IPS-18c (cell line): ENCODE measurements at regions not wholly inside any gene's neighbourhood (a gene's known extent, or its start where the extent isn't known, plus 50 kb on each side); places are given as distances from the start of the nearest gene placed in this dataset.

ENCODE experiments used
- H3K4me3 ChIP-seq: 2 replicates; pipeline ENCODE4 v1.7.0; 2013; ENCODE audit warnings: low read depth, mild to moderate bottlenecking, low read length, moderate library complexity; ENCODE audit not compliant: insufficient read depth
- H3K9me3 ChIP-seq: one replicate; pipeline ENCODE4 v1.6.1; 2013; ENCODE audit warnings: mild to moderate bottlenecking, low read length, moderate library complexity; ENCODE audit not compliant: control insufficient read depth, insufficient read depth

DNA sequence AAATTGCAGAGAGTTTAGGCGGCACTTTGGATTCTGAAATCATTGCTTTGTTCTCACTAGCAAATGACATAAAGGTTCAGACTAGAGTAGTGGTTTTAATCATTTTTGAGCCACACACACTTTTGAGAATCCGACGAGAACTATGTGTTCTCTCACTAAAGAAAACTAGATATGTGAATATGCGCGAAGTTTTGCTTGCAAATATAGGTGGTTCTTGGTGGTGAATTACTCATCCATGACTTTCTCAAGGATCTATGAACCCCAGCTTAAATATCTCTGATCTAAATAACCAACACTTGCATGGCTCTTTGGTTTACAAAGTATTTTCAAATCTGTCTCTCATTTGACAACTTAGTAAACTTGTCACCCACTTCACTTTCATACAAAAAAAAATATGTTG, 54.8 kb downstream of the NOG start:
- Histone ChIP-seq H3K9me3 (no peaks in the 10 kb centered on the region), H3K4me3 (no peak overlapping the region)

DNA sequence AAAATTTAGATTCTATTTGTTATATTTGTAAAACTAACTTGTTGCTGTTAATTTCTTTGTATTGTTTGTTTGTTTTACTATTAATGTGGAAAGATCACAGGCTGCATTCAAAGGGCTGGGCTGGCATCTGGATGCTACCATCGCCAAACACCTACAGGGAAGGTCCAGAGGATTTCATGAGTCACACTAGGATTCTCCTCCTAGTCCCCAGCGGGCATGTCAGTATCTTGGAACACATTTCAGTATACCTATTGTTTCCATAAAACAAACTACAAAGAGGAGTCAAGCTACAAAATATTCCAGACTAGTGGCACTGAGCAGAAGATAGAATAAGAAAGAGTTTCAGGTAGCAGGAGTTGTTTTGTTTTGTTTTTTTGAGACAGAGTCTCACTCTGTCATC, 55.3 kb downstream of the NOG start:
- H3K9me3 ChIP-seq = no peaks in the 10 kb centered on the region
- no peak overlapping the region for H3K4me3 ChIP-seq

DNA sequence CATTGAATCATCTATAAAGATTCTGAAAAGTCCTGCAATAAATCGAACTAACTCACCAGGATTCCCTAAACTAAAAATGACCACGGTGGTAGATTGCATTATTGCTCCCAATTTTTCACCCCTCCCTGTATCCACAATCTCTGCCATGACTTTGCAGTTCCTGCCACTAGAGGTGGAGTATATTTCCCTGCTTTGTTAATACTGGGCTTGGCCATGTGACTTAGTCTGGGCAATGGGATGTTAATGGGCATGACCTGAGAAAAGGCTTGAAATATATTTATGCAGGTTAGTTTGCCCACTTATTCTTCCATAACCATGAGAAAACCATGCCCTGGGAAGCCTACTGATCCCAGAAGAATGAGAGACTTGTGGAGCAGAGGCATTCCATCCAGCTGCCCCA, 59.1 kb downstream of the NOG start:
- H3K4me3 ChIP-seq = no peak overlapping the region

DNA sequence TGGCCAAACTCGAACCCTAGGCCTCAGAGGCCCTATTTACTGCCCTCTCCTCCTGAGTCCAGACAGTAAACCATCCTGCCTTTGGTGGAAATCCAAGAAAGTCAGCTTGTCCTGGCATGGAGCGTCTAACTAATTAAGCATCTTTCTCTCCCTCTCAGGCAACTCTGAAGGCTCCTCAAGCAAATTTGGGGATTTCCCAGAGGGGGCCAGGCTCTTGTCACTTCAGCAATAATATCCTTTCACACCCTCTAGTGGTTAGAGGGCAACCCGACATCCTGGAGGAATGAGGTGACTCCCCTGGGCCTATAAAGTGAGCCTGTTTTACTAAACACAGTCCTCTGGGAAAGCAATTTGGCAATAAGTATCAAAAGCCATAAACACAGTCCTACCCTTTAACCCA, 60.4 kb downstream of the NOG start:
- H3K9me3 ChIP-seq = no peaks in the 10 kb centered on the region
- H3K4me3 ChIP-seq = no peak overlapping the region

More for the DNA sequence above, 59.1 kb downstream of the NOG start:
- no peaks in the 10 kb centered on the region for H3K9me3 ChIP-seq

DNA sequence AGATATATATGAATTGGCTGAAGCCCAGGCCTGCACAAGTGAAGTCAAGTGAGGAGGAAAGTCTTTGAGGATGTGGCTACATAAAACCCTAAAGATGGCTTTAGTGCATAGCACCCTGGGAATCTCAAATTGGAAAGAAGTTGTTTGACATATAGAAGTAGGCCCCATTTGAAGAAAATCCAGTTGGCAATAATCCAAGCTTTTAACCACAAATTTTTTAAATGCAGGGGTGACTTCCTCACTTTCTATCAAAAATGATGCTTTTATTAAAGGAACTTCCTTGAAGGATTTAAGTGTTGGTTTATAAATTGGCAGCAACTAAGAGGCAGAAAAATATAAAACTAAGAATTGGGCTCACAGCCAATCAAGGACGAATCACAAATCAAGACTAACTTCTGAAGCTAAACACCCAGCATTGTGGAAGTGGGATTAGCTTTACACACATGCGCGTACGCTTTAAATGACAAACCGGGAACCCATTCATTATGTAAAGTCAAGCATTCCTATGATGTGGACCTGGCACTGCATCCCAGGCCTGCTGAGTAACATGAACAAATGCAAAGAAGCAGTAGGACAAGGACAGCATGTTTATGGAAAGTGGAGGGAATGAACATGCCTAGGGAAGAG, 63.3 kb downstream of the NOG start:
- Histone ChIP-seq H3K4me3 (no peak overlapping the region), H3K9me3 (no peaks in the 10 kb centered on the region)

DNA sequence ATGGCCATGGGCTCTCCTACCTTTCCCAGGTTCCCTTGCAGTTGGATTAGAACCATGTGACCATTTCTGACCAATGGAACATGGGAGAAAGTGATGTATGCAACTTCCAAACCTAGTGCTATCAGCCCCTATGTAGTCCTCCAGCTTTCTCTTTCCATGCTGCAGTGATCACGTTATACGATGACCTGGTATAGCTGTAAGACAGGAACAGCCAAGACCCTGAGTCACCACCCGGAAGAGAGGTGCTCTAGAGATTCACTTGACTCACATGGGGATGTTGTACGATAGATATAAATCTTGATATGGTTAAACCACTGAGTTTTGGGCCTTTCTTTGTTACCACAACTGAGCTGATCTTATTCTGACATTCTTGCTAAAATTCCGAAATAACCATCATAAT, 65.1 kb downstream of the NOG start:
- no peaks in the 10 kb centered on the region for H3K9me3 ChIP-seq
- H3K4me3 ChIP-seq = no peak overlapping the region

DNA sequence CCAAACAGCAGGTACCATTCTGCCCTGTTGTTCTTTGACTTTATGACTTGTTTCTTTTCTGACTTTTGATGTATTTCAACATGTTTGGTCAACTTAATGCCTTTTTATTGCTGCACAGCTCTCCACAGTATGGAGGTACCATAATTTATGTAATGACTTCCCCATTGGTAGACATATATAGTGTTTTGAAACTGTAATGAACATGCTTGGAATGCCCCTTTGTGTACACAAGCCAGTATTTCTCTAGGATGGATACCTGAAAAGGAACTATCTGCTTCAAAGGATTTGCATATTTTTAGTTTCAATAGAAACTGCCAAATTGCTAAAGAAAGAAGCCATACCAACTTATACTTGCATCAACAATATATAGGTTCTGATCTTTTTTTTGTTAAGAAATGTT, 66.1 kb downstream of the NOG start:
- H3K4me3 ChIP-seq = no peak overlapping the region
- H3K9me3 ChIP-seq = no peaks in the 10 kb centered on the region

DNA sequence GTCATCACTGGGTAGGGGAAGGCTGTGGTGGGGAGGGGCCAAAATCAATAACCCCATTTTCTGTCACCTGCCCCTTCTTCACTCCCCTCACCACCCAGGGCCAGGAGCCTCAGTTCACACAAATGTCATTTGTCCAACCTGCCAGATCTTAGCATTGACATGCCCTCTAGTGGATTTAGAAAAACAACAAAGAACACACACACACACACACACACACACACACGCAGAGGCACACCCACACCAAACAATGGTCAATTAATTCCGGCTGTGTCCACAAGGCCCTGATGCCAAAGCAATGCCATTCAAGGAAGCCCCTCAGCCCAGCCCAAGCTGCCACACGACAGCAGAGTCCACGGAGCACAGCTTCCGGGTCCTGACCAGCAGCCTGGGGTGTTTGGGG, 68.4 kb downstream of the NOG start:
- Histone ChIP-seq H3K9me3 (no peaks in the 10 kb centered on the region), H3K4me3 (no peak overlapping the region)

DNA sequence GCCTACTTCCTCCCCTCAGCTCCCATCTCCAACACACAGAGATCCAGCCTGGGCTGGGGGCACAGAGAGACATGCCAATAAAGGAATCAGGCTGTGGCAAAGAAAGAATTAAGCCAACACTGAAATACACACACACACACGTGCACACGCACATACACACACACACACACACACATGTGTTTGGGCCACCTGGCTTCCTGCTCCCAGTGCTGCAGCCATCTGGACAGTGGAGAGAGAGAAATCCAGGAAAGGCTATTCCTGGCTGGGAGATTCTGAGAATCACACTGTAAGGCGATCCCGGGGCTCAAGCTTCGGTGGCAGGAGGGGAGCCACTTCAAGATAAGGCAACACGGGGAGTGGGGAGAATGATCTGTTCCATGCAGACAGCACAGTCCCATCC, 72.4 kb downstream of the NOG start:
- Histone ChIP-seq H3K4me3 (no peak overlapping the region), H3K9me3 (no peaks in the 10 kb centered on the region)

DNA sequence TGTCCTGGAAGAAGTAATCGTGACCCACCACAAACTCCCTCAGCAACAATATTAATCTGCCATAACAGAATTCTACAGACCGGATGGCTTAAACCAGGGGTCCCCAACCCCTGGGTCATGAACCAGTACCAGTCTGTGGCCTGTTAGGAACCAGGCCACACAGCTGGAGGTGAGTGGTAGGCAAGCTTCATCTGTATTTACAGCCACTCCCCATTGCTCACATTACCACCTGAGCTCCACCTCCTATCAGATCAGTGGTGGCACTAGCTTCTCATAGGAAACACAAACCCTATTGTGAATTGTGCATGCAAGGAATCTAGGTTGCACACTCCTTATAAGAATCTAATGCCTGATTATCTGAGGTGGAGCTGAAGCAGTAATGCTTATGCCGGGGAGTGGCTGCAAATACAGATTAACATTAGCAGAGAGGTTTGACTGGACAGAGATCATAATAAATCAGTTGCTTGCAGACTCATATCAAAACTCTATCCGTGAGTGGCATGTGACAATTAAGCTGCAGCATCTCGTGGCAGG, 74.5 kb downstream of the NOG start:
- no peaks in the 10 kb centered on the region for H3K9me3 ChIP-seq
- H3K4me3 ChIP-seq = no peak overlapping the region

DNA sequence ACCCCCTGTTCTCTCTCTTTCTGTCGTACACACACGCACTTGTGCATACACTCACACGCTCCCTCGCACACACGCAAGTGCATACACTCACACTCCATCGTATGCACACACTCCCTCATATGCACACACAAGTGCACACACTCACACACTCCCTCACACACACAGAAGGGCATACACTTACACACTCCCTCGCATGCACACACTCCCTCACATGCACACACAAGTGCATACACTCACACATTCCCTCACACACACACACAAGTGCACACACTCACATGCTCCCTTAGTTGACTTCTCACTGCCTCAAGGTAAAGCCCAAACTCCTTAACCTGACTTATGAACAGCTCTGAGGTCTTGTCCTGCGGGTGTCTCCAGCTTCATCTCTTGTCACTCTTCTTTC, 78.7 kb downstream of the NOG start:
- Histone ChIP-seq H3K4me3 (no peak overlapping the region), H3K9me3 (no peaks in the 10 kb centered on the region)

DNA sequence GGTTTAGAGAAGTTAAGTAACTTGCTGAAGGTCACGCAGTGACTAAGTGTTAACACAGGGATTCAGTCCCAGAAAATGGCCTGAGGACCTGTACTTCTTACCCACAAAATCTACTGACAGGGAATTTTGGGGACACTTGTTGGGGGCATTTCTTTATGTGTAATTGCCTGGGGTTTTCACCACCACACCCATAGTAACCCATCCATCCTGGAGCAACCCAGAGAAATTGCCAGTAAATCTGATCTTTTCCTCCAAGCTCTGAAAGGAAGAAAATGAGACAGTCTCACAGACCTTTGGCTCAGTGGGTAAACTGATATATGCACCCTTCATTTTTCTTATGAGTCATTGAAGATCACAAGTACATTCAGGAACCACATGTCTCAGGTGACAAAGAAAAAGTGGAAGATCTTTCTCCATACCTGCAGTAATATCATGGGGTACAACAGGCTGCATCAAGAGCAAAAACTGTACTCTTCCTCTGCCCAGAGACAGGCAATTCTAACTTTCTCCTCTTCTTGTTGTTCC, 81.0 kb downstream of the NOG start:
- no peaks in the 10 kb centered on the region for H3K9me3 ChIP-seq
- H3K4me3 ChIP-seq = no peak overlapping the region

DNA sequence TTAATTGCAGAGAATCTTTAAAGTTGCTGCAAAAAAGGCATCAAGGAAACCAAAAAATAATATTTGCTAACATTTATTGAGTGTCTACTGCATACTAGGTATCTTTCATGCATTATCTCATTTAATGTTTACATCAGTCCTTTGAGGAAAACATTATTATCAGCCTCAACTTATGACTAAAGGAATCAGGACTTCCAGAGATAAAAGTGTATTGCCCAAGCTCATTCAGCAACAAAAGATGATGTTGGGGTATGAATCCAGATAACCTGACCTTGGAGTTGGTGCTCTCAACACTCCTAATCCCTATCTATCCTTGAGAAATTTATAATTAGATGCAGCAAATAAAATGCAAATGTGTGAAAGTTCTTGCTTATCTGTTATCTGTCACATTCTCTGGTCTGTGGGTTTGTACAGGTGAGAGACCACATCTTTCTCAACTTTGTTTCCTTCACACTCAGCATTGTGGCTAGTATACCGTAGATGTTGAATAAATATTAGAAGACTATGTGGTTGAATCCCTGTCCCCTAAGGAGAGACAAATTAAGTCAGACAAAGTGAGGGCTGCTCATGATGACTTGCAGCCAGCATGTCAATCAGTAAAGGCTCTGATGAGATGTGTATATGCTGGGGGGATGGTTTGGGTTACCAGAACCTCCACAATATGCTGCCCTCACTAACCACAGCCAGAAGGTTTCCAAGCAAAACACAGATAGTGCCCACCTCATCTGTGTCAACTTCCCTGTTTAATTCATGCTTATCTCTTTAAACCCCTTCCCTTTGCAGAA, 82.6 kb downstream of the NOG start:
- no peaks in the 10 kb centered on the region for H3K9me3 ChIP-seq
- no peak overlapping the region for H3K4me3 ChIP-seq

DNA sequence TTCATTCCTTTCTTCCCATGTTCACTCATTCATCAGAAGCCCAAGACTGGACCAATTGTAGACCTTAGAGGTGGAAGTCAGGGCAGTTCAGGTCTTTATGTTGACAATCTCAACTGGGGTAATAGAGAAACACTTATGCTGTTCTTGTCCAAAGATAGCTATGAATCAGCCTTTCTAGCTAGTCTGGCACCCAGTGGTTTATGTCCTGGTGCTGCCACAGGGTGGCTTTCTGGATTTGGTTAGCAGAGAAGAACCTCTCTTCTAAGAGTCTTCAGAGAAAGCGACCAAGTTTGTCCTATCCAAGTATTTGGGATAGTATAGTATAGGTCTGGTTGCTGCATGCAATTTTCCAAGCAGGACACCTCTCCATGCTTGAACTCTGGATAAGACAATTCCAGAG, 83.3 kb downstream of the NOG start:
- no peaks in the 10 kb centered on the region for H3K9me3 ChIP-seq

DNA sequence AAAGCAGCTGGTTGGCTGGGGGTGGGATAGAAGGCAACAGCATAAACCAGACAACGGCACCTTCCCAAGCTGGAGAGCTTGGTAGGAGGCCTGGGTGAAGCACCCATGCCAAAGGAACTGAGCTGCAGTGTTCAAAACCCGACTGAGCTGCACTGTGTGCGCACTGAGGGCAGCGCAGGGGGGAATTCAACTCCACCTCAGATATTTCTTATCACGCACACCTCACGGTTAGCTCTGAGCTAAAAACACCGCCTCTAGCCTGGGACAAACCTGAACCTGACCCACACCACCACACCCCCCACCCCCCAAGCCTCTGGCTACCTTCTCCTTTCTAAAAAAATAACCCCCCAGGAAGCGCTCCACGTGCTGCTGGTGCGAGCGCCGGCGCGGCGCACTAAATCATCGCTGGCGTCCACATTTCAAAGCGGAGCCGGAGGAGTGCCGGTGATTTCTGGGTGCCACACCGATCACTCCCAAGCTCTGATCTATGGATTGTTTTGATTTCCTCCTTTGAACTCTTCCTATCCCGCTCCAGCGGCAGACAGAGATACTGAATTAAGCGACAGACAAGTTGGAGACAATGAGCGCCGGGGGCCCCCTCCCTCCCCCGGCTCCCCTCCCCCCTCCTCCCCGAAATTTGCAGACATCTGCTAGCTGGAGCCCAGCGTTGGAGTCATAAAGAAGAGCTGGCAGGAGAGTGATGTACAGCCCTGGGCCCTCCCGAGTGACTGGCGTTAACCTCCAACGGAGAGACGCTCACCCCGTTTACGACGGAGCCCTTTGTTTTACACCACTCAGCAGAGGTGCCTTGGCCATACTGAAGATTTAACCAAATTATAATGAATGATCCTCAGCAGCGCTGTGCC, 85.0 kb downstream of the NOG start:
- Histone ChIP-seq H3K4me3 (peak overlapping the region; percentile 53), H3K9me3 (no peaks in the 10 kb centered on the region)

More for the DNA sequence above, 83.3 kb downstream of the NOG start:
- H3K4me3 ChIP-seq = no peak overlapping the region

DNA sequence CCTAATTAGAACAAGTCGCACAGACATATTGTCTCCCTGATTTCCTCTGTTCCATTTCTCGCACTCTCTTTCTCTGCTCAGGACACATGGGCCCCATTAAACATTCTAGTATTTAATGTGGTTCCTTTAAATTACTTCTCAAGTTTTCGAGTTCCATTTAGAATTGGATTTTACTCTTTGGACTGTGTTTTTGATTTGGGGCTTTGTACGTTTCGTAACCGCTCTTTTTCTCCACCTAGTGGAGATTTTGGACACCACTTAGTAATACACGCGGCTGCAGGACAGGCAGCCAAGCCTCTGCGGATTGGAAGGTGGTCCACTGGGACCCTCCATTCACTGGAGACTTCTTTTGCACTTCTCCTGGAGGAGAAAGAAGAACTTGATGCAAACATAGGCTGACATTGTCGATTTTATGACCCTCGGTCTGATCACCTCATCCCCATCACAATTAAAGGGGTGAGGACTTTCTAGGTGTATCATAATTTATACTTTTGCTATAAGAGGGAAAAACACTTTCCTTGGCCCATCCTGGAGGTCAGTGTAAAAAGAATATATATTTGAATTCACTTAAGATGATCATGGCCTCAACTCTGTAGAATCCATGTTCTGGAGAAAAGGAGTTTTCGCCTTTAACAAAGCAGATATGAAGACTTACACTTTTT, 85.7 kb downstream of the NOG start:
- no peaks in the 10 kb centered on the region for H3K9me3 ChIP-seq
- H3K4me3 ChIP-seq = peak overlapping the region; percentile 53

DNA sequence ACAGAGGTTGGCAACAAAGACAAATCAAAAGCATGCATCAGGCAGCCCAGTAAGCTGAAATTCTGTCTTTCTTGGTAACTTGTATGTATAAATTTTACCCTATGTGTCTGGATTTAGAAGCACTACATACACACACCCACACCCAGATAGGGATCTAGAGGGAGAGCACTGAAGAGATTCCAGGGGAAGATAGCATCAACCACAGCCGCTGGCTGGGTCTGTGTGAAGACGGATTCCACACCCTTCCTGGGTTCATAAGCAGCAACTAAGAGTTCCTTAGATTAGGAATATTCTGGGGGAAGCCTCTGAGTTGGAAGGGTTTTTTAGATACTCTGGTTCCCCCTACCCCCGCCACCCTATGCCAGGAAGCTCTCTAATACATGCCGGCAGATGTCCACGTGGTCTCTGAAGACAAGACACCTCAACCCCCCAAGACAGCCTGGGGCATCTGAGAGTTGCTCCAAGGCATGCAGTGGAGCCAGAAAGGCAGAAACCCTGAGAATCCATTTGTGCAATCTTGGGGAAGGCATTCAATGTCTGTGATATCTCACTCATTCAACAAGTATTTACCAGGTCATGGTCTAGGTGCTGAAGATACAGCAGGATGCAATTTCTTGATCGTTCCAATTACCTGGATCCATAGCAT, 86.4 kb downstream of the NOG start:
- no peaks in the 10 kb centered on the region for H3K9me3 ChIP-seq
- no peak overlapping the region for H3K4me3 ChIP-seq
